22Rv1 (cell line): ENCODE measurements at regions not wholly inside any gene's neighbourhood (a gene's known extent, or its start where the extent isn't known, plus 50 kb on each side); places are given as distances from the start of the nearest gene placed in this dataset.

ENCODE experiments used
- CTCF ChIP-seq: fragments of 450-650 bp; IDR thresholded peaks from 2 replicates; pipeline ENCODE4 v1.5.1; 2017; ENCODE audit warnings: mild to moderate bottlenecking
- ZFX ChIP-seq: fragments of 450-650 bp; IDR thresholded peaks from 2 replicates; pipeline ENCODE4 v1.6.1; 2017; ENCODE audit warnings: antibody characterized with exemption, borderline replicate concordance

GRCh38 chr18:55685638-55686037 lies 97.6 kb upstream of the TCF4 start:
- no peak for TF ChIP-seq CTCF
- no peak for TF ChIP-seq ZFX
